ENCODE measurements at regions not wholly inside any gene's neighbourhood (a gene's known extent, or its start where the extent isn't known, plus 50 kb on each side); places are given as distances from the start of the nearest gene placed in this dataset.

- no peak for DNase-seq
Measured at GRCh38 chr14:71203306-71203705, 296.0 kb downstream of the PCNX1 start.

- DNase-seq = no peak
Measured at GRCh38 chr14:71204231-71204630, 297.0 kb downstream of the PCNX1 start.

- no peak for DNase-seq
Measured at GRCh38 chr14:71204768-71205167, 297.5 kb downstream of the PCNX1 start.

GRCh38 chr14:71206123-71206522 lies 298.9 kb downstream of the PCNX1 start:
- DNase-seq = no peak

- DNase-seq = peak in 2 of 3 experiments; percentile 5 to 29
Measured at GRCh38 chr14:71206766-71207371, 299.6 kb downstream of the PCNX1 start.

- DNase-seq = no peak
Measured at GRCh38 chr14:71208702-71209357, 301.6 kb downstream of the PCNX1 start.

GRCh38 chr14:71209888-71210287 lies 302.6 kb downstream of the PCNX1 start:
- no peak for DNase-seq

- no peak for DNase-seq
Measured at GRCh38 chr14:71212093-71212492, 304.8 kb downstream of the PCNX1 start.

- no peak for DNase-seq
Measured at GRCh38 chr14:71212683-71213107, 305.4 kb downstream of the PCNX1 start.

- DNase-seq = no peak
Measured at GRCh38 chr14:71214241-71214640, 307.0 kb downstream of the PCNX1 start.

GRCh38 chr14:71220462-71220861 lies 313.2 kb downstream of the PCNX1 start:
- DNase-seq = no peak

GRCh38 chr14:71221119-71221518 lies 313.9 kb downstream of the PCNX1 start:
- DNase-seq = no peak

GRCh38 chr14:71225113-71225512 lies 317.9 kb downstream of the PCNX1 start:
- DNase-seq = no peak

GRCh38 chr14:71228711-71229110 lies 321.5 kb downstream of the PCNX1 start:
- DNase-seq = no peak

- DNase-seq = no peak
Measured at GRCh38 chr14:71229875-71230274, 322.6 kb downstream of the PCNX1 start.

GRCh38 chr14:71230897-71231296 lies 323.6 kb downstream of the PCNX1 start:
- DNase-seq = no peak

GRCh38 chr14:71231521-71232393 lies 324.5 kb downstream of the PCNX1 start:
- peak in 1 of 3 experiments; percentile 1 for DNase-seq

- no peak for DNase-seq
Measured at GRCh38 chr14:71232506-71232905, 325.2 kb downstream of the PCNX1 start.

- peak in 2 of 3 experiments; percentile 13 to 25 for DNase-seq
Measured at GRCh38 chr14:71235875-71236274, 328.6 kb downstream of the PCNX1 start.

- DNase-seq = no peak
Measured at GRCh38 chr14:71236487-71236886, 329.2 kb downstream of the PCNX1 start.

GRCh38 chr14:71237556-71237955 lies 330.3 kb downstream of the PCNX1 start:
- peak in 1 of 3 experiments; percentile 17 for DNase-seq

GRCh38 chr14:71238835-71239234 lies 331.6 kb downstream of the PCNX1 start:
- DNase-seq = no peak

- no peak for DNase-seq
Measured at GRCh38 chr14:71240171-71240570, 332.9 kb downstream of the PCNX1 start.
